GM21423 (cell line): ENCODE measurements at regions not wholly inside any gene's neighbourhood (a gene's known extent, or its start where the extent isn't known, plus 50 kb on each side); places are given as distances from the start of the nearest gene placed in this dataset.

Experiments
- ATAC-seq: cut with Tn5 transposase; IDR thresholded peaks from one replicate; pipeline ENCODE4 v1.9.1; 2021; ENCODE audit warnings: mild to moderate bottlenecking, moderate library complexity; ENCODE audit not compliant: unreplicated experiment

- no peak for ATAC-seq
Observed at GRCh38 chr15:70355275-70355795, 257.6 kb upstream of the TLE3 start.

DNA sequence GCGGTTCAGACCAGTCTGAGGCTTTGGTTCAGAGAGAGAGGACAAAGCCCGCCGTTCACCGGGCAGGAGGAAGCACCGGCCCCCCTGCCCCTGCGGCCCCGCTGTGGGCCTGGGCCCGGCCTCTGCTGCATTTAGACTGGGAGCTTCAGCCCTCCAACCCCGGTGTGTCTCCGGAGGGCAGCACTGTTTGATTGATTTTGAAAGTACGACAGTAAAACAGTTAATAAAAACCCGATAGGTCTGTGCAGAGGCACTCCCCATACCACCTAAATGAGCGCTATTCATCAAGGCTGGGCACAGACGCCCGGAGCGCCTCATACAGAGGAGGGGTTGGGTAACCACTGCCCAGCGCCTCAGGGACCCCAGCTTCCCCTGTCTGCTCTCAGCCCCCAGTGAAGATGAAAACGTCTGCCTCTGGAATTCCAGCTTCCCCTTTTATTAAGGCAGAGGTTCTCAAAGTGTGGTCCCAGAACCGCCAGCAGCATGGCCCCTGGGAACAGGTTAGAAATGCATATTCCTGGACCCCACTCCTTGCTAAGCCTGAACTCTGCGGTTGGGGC is 256.7 kb upstream of the TLE3 start:
- no peak for ATAC-seq

DNA sequence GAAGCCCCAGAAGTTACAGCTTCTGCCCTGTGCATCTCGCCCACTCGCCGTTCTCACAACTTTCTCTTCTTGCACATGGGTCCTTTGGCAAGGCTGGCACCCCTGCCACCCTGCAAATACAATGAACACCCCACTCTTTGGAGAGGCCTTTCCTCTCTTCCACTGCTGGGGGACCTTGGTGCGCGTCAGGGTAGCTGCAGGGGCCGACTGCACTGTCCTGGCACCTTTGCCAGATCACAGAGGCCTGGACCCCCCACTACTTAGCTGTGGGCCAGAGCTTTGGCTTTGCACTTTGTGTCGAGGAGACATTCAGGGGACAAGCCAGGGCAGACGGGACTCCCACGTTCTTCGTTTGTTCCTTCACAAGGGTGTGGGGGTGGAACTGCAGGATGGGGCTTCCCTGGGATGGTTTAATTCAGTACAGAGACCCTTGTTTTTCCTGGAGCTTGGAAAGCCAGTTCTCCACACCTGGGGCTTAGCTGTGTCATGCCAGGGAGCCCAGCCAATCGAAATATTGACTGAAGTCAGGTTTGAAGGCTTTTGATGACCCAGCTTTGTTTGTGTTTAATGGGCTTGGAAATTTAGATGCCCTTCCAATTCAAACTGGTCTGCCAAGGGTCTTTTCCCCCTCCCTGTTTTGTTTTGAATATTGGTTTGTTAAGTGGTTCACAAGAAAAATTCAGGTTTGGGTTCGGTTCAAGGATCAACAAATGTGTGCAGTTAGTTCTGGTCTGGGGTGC is 256.1 kb upstream of the TLE3 start:
- no peak for ATAC-seq

DNA sequence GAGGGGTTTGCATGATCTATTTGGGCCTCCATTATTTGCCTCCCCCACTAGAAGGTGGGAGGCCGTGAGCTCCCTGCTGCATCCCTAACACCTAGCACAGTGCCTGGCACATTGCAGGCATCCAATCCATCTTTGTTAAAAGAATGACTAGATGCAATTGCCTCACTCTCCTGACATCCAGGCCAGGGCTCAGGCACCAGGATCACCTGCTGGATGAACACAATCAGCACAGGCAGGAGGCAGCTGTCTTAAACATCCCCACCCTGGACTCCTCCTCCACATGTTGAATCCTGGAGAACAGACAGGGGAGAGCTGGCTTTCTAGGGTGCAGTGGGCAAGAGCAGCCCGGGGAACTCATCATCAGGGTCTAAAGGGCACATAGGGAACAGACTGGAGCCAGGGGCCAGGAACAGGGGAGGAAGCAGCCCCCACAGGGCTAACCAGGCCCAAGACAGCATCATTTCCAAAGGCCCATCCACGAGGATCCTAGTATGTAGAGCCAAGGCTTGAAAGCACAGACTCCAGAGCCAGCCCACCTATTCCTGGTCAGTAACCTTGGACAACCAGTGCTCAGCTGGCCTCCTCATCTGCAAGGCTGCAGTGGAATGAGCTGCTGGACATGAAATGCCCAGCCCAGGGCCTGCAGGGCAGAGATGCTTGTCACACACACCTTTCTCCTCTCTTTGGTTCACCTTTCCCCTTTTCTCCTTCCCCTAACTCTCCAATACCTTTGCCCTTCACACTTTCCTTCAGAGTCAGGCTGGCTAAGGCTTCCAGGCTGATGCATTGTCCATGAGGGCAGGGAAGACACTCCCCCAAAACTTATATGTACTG is 254.4 kb upstream of the TLE3 start:
- no peak for ATAC-seq

- no peak for ATAC-seq
Observed at GRCh38 chr15:70351391-70351790, 253.7 kb upstream of the TLE3 start.

DNA sequence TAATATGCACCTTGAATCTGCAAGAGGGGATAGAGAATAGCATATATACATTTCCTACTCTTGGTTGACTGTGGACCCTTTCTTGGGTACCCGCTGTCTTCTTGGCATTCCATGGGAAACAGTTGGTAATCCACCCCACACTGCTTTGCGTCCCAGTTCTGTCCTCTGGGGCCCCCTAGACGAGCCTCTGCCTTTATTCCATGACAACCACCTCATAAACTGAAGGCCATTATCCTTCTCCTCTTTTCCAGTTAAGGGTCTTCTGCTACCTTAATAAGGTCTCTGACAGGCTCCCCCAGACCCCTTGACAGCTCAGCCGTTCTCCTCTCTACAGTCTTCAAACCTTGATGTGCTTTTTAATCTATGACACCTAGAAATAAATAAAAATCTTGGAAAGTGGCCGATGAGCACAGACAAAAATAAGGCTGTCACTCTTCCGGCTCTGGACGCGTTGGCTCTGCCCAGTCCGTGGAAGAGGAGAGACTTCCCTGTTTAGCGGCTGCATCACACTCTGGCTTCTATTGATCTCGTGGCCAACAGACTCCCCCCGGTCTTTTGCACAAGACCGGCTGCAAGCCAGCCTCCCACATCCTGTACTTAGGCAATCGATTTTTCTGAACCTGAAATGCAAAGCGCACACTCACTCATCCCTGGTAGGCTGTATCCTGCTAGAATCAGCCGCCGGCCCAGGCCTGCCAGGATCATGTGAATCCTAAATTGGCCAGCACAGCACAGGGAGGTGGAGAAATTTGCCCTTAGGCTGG is 251.0 kb upstream of the TLE3 start:
- no peak for ATAC-seq

DNA sequence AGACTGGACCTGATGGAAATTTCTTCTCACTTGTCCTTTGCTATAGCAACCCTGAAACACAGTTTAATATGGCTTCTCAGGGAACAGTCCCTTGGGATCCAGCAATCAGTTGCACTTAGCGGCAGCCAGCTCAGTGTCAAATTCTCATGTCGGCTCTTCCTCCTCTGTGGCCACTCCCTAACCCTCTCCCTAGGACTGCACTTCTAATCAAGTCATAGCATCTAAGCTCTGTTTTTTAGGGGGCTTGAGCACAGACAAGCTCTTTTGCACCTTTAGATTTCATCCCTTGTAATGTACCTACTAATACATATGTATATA is 250.5 kb upstream of the TLE3 start:
- no peak for ATAC-seq

DNA sequence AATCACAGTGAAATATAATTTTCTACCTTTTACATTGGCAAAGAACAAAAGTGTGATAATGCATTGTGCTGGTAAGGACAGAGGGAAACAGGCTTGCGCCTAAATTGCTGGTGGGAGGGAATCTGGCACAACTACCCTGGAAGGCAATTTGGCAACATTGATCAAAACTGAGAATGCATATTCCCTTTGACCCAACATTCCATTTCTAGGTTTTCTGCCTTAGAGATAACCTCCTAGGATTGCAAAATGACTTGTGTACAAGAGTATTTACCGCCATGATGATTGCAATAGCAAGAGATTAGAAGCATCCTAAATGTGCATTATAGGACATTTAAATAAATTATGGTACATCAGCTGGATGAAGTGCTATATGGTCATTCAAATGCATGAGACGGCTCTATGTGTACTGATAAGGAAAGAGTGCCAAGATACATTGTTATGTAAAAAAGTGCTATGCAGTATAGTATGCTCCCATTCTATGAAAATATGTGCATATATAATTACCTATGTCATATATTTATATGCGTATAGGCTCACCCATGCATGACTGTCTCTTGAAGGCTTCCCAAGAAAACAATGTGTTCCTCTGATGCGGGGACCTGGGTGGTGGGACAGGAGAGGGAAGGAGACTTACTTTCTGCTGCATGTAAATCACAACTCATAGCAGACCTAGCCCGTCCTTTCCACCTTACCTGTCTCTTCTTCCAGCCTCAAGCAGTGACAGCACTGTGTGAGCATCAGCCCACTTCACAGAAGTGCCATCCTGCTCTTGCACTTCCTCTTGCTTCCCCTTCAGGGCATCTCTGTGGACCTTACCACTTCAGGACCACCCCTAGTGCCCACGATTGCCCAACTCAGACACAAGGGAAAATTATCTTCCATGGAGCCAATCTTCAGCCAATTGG is 249.9 kb upstream of the TLE3 start:
- ATAC-seq: no peak

- no peak for ATAC-seq
Observed at GRCh38 chr15:70345251-70346019, 247.7 kb upstream of the TLE3 start.

- ATAC-seq: no peak
Observed at GRCh38 chr15:70344666-70345065, 246.9 kb upstream of the TLE3 start.

GRCh38 chr15:70343961-70344621 is 246.4 kb upstream of the TLE3 start:
- ATAC-seq: no peak

DNA sequence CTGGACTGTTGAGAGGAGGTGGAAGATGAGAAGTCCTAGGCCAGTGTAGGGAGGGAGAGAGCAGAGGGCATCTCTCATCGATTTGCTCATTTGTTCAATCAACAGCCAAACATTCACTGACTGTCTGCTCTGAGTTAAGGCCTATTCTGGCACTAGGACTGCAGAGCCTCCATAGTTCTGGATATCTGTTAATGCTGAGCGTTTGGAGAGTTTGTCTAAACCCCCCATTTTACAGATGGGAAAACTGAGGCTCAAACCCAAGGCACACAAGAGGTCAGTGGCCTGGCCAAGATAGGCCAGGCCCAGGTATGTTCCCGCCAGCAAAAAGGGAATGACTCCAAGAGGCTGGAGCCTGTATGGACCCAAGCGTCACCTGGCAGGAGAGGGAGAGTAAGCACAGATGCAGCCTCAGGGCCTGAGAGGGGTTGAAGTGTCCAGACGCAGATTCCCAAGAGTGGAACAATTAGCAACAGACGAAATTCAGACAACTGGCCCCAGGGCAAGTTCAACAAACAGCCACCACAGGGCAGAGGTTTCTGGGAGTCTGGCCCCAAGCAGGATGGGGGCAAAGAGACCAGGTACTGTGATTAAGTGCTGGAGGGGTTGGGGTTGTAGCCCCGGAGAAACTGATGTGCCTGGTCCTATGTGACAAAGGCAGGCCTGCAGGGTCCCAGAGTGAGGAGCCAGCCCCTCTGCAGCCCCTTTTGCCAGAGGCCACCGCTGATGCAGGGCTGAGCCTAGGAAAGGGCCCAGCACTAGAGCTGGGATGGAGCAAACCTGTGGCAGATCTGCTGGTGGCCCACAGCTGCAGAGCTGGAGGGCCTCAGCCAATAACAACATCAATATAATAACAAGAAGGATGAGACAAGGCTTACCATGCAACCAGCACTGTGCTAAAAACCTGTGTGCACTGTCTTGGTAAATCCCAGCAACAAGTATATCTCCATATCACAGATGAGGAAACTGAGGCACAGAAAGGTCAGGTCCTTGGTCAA is 245.1 kb upstream of the TLE3 start:
- no peak for ATAC-seq

DNA sequence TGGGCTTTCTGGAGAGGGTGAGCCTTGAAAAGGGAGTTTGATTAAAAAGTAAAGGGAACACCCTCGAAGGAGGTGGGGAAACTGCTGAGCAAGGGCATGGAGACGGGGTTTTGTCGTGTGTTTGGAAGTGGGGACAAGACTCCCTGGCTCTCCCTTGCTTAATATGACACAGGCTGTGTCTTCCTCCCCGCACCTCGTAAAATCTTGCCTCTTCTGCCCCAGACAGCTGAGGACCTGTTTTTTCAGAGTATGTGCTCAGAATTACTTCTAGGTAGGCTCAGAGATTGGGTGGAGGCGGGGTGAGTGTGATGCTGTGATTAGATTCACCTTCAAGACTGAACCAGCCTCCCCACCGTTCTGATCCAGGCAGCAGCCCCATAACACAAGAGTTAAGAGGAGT is 244.4 kb upstream of the TLE3 start:
- ATAC-seq: no peak

GRCh38 chr15:70341566-70341965 is 243.8 kb upstream of the TLE3 start:
- no peak for ATAC-seq

DNA sequence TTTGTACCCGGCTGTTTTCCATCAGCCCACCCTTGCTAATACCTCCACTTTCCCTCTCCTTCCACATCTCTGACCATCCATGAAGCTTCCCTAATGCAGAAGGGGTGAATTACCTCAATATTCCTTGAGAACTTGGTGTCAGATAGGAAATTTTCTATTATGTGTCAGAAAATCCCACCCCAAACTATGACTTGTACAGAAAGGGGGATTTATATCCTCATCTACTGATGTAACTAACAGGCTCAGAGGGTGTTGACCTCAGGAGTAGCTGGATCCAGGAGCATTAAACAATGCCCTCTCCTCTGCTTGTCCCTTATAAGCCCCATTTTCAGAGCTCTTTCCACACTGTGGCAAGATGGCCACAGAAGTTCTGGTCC is 242.8 kb upstream of the TLE3 start:
- no peak for ATAC-seq

DNA sequence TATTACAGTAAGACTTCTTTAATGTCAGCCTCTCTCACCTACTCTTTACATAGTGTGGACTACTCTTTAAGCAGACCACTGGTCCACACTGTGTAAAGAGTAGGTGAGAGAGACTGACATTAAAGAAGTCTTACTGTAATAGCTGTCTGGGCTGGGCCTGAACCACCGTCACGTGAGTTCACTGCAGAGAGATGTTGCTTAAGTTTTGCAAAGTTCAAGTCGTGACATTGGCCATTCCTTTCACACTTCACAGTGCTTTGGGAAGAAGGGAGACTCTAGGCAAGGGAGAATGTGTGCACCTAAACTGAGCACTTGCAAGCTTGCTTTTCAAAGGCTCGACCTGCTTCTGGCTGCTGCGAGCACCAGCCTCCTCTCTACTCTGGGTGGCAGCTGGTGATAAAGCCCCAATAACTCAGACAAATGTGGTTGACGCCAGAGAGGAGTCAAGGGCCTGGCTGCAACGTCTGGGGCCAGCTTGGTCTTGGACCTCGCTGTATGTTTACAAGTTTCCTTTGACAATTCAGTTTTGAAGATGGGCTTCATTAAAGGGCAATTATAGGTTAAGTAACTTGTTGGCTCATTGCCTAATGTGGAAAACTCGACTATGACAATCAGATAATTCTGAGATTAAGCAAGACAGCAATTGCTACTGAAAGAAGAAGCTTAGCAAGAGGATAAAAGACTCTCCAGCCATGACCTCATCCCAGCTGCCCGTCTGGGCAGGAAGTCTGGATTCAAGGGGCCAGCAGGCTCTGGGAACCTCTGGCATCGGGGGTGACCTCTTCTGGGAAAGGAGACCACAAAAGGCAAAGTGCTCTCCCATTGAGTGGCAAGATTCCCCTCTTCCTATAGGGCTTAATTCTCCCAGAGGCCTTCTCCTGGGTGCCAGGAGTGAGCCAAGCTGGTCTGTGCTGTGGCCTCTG is 242.1 kb upstream of the TLE3 start:
- no peak for ATAC-seq
